ENCODE measurements at regions not wholly inside any gene's neighbourhood (a gene's known extent, or its start where the extent isn't known, plus 50 kb on each side); places are given as distances from the start of the nearest gene placed in this dataset.

- H3K4me2 ChIP-seq (ENCODE audit: insufficient read depth in 1 of 2, low read depth in 2 of 2, low read length in 2 of 2), result no peak overlapping the region
- no peak overlapping the region for H3K9ac ChIP-seq (replicated peaks in 1 of 4; ENCODE audit: extremely low read depth in 1 of 4, low read depth in 3 of 4, low read length in 3 of 4)
- ChIA-PET POLR2A (ENCODE audit: partially characterized antibody) (no interaction called here), CTCF (ENCODE audit: partially characterized antibody) (no interaction called here)
- H3K18ac ChIP-seq (ENCODE audit: extremely low read depth, low read length), result no peak overlapping the region
- no peak overlapping the region for H3K14ac ChIP-seq (ENCODE audit: insufficient read length)
- no peaks in the 10 kb centered on the region; a peak in 1 of 7 replicates for H3K4me1 ChIP-seq (replicated peaks in 1 of 4; ENCODE audit: control insufficient read depth in 3 of 4, insufficient read depth in 4 of 4, low read length in 3 of 4)
- no peak overlapping the region for H3K4me3 ChIP-seq (ENCODE audit: extremely low read depth in 1 of 4, insufficient read depth in 2 of 4, low read depth in 3 of 4, low read length in 4 of 4)
- FAIRE-seq (no peak), DNase-seq (ENCODE audit: low read depth in 1 of 2, low spot score in 2 of 2) (no peak)
- no peak overlapping the region for H4K8ac ChIP-seq (ENCODE audit: extremely low read depth, insufficient read depth, low read length)
- H3K36me3 ChIP-seq (ENCODE audit: control insufficient read depth in 2 of 4, insufficient read depth in 4 of 4, low read length in 3 of 4), result no peaks in the 10 kb centered on the region
- peaks cover 0 to 5% of the 10 kb centered on the region in 2 experiments for H4K20me1 ChIP-seq (replicated peaks in 1 of 2; ENCODE audit: control insufficient read depth in 1 of 2, insufficient read depth in 2 of 2, low read length in 2 of 2)
- H3K9me3 ChIP-seq (ENCODE audit: insufficient read depth in 2 of 2, low read depth in 1 of 2, low read length in 1 of 2), result peaks cover 87 to 99% of the 10 kb centered on the region in 2 experiments
- WGBS, 2 experiments (ENCODE audit: extremely low coverage in 1 of 2, insufficient coverage in 1 of 2, insufficient read length in 1 of 2, insufficient replicate concordance in 2 of 2, low coverage in 1 of 2, low lambda C conversion rate in 2 of 2, missing lambda C conversion rate in 1 of 2), result 90% methylated on average over 25 of the region's 25 CpGs; no CpG with 5 or more reads in 1 of the 2 experiments
- H3K23ac ChIP-seq (ENCODE audit: insufficient read length), result no peak overlapping the region
- TF ChIP-seq TAF7 (optimal IDR thresholded peaks at IDR 0.05; ENCODE audit: borderline replicate concordance, low read depth, low read length) (no peak), RXRA (IDR thresholded peaks at IDR 0.05; ENCODE audit: insufficient read depth, low read depth, low read length) (no peak), EZH2 (IDR thresholded peaks at IDR 0.05; ENCODE audit: low read depth, low read length, severe bottlenecking) (no peak), GTF2F1 (IDR thresholded peaks at IDR 0.05; ENCODE audit: borderline replicate concordance, low read depth, low read length) (no peak), RAD21 (IDR thresholded peaks at IDR 0.05 in 1 of 2, conservative IDR thresholded peaks at IDR 0.05 in 1 of 2; ENCODE audit: low read depth in 2 of 2, low read length in 2 of 2) (no peak), SIX5 (IDR thresholded peaks at IDR 0.05; ENCODE audit: low read depth, low read length) (no peak), TEAD4 (IDR thresholded peaks at IDR 0.05; ENCODE audit: low read depth, low read length) (no peak), SP2 (IDR thresholded peaks at IDR 0.05; ENCODE audit: low read length) (no peak), YY1 (IDR thresholded peaks at IDR 0.05; ENCODE audit: low read depth, low read length) (no peak), MAX (IDR thresholded peaks at IDR 0.05) (no peak), KDM1A (IDR thresholded peaks at IDR 0.05; ENCODE audit: borderline replicate concordance, low read length) (no peak), KDM5A (IDR thresholded peaks at IDR 0.05; ENCODE audit: low read length) (no peak), MAFK (IDR thresholded peaks at IDR 0.05; ENCODE audit: low read depth, low read length) (no peak), SUZ12 (IDR thresholded peaks at IDR 0.05; ENCODE audit: low read length) (no peak), GABPA (IDR thresholded peaks at IDR 0.05; ENCODE audit: borderline replicate concordance, insufficient read depth, low read length) (no peak)
- H3K27ac ChIP-seq (ENCODE audit: low read depth, low read length), result no peak overlapping the region
- peaks cover 12% of the 10 kb centered on the region; the same call in 1 of the 2 replicates for H3K23me2 ChIP-seq (ENCODE audit: low read depth, low read length)
- no peak overlapping the region for H4K91ac ChIP-seq (replicated peaks; ENCODE audit: insufficient read length, low read length)
- no peaks in the 10 kb centered on the region for H3K27me3 ChIP-seq (replicated peaks in 1 of 4; ENCODE audit: control insufficient read depth in 3 of 4, extremely low read depth in 1 of 4, insufficient read depth in 3 of 4, low read length in 3 of 4)
- H2AK5ac ChIP-seq (ENCODE audit: low read depth, low read length), result no peak overlapping the region
- no peak overlapping the region for H2AFZ ChIP-seq (ENCODE audit: low read length)
- H3K4ac ChIP-seq (replicated peaks; ENCODE audit: insufficient read length, low read depth, low read length), result no peak overlapping the region
- H3K56ac ChIP-seq (replicated peaks; ENCODE audit: insufficient read length, low read depth, low read length), result no peak overlapping the region
- H2BK120ac ChIP-seq (replicated peaks; ENCODE audit: low read depth, low read length), result no peak overlapping the region
- no peak overlapping the region for H2BK20ac ChIP-seq (ENCODE audit: low read length)
- H4K5ac ChIP-seq (ENCODE audit: insufficient read length, low read depth, low read length), result no peak overlapping the region
- H2BK12ac ChIP-seq (ENCODE audit: low read depth, low read length), result no peak overlapping the region
- no peak overlapping the region for H2BK15ac ChIP-seq (ENCODE audit: low read length)
- no peak overlapping the region for H2BK5ac ChIP-seq (ENCODE audit: low read depth, low read length)
- no peaks in the 10 kb centered on the region for H3K79me1 ChIP-seq (ENCODE audit: low read depth, low read length)
- H3K79me2 ChIP-seq (ENCODE audit: control insufficient read depth in 1 of 2, insufficient read depth in 2 of 2, low read length in 2 of 2), result no peaks in the 10 kb centered on the region
These were observed 52.8 kb upstream of the ACTRT2 start for GRCh38 chr1:2968471-2968881.
